Hepatocyte (in vitro differentiated cells): ENCODE measurements at regions not wholly inside any gene's neighbourhood (a gene's known extent, or its start where the extent isn't known, plus 50 kb on each side); places are given as distances from the start of the nearest gene placed in this dataset.

ENCODE experiments used
- CTCF ChIP-seq: fragments of 200-600 bp; sonication (generic); IDR thresholded peaks from 2 replicates; pipeline ENCODE4 v1.5.1; 2016; ENCODE audit warnings: antibody characterized with exemption, mild to moderate bottlenecking; ENCODE audit not compliant: poor library complexity
- EZH2 ChIP-seq: fragments of 200-600 bp; sonication (generic); IDR thresholded peaks from 2 replicates; pipeline ENCODE4 v1.6.1; 2016; ENCODE audit warnings: antibody characterized with exemption, mild to moderate bottlenecking, borderline replicate concordance

GRCh38 chr4:153068751-153069150 is 132.6 kb downstream of the FHDC1 start:
- no peak for TF ChIP-seq CTCF
- no peak for TF ChIP-seq EZH2
